ENCODE measurements at regions not wholly inside any gene's neighbourhood (a gene's known extent, or its start where the extent isn't known, plus 50 kb on each side); places are given as distances from the start of the nearest gene placed in this dataset.
"Not testable (repeated sequence)": the region's sequence is repeated elsewhere in the genome, so short reads cannot be mapped to it uniquely, and the experiment has no call there.

- Histone ChIP-seq H3K4me2 (ENCODE audit: control insufficient read depth, insufficient read depth) (no peak overlapping the region), H3K4me1 (ENCODE audit: control insufficient read depth, insufficient read depth, low read length) (no peaks in the 10 kb centered on the region), H3K27ac (ENCODE audit: control insufficient read depth, insufficient read depth) (no peak overlapping the region), H2AFZ (ENCODE audit: control insufficient read depth, low read depth, low read length) (no peak overlapping the region), H4K20me1 (ENCODE audit: control insufficient read depth, insufficient read depth) (no peaks in the 10 kb centered on the region), H3K36me3 (ENCODE audit: control insufficient read depth in 2 of 2, insufficient read depth in 2 of 2, low read length in 1 of 2) (no peaks in the 10 kb centered on the region), H3K9ac (ENCODE audit: control insufficient read depth, insufficient read depth, low read length) (no peak overlapping the region), H3K79me2 (ENCODE audit: control insufficient read depth, insufficient read depth, low read length) (no peaks in the 10 kb centered on the region), H3K4me3 (no peak overlapping the region), H3K9me3 (replicated peaks; ENCODE audit: control insufficient read depth, insufficient read depth, low read length) (no peaks in the 10 kb centered on the region; the same call in 1 of the 3 replicates), H3K27me3 (replicated peaks in 1 of 2; ENCODE audit: control insufficient read depth in 2 of 2, insufficient read depth in 2 of 2, low read length in 1 of 2) (no peaks in the 10 kb centered on the region)
- BruUV-seq (replicated peaks), result no TSS peak
- no peak for FAIRE-seq
- SMC1A ChIA-PET (ENCODE audit: uncharacterized antibody, unreplicated experiment), result interaction anchor here (0.6 kb wide), 1 partner anchor 269 kb away, joined by 3 read pairs; no protein-coding TSS in a partner anchor
- intact Hi-C loops (cut with micrococcal nuclease; ENCODE audit: unreplicated experiment) (no loop called here), in situ Hi-C loops (cut with MboI) (no loop called here)
- ATAC-seq, result no peak
- RAD21 ChIA-PET (ENCODE audit: unreplicated experiment), result no interaction called here
- DNase-seq (ENCODE audit: low read depth, low spot score), result no peak
- POLR2A ChIA-PET, result interaction anchor here (0.7 kb wide), 1 partner anchor 607 kb away, joined by 3 read pairs; no protein-coding TSS in a partner anchor
- no peak for TF ChIP-seq IRF3 (IDR thresholded peaks at IDR 0.05)
- TF ChIP-seq TBL1XR1 (IDR thresholded peaks at IDR 0.05; ENCODE audit: low read depth, low read length), result no peak
- TF ChIP-seq MYB (IDR thresholded peaks at IDR 0.05; ENCODE audit: borderline replicate concordance, low read depth, low read length), result no peak
- no peak for TF ChIP-seq SMARCA5 (IDR thresholded peaks at IDR 0.05)
- TF ChIP-seq JUNB (IDR thresholded peaks at IDR 0.05), result no peak
- TF ChIP-seq SREBF2 (IDR thresholded peaks at IDR 0.05; ENCODE audit: low read length), result no peak
- TF ChIP-seq MEF2B (IDR thresholded peaks at IDR 0.05; ENCODE audit: partially characterized antibody, poor library complexity, severe bottlenecking), result no peak
- CTCF ChIA-PET, result no interaction called here
Measured at GRCh38 chr5:125251703-125252102, 505.3 kb upstream of the ZNF608 start.

- H3K27ac ChIP-seq (ENCODE audit: control insufficient read depth, insufficient read depth); H2AFZ ChIP-seq (ENCODE audit: control insufficient read depth, low read depth, low read length); H3K4me3 ChIP-seq; RAD21 ChIA-PET (ENCODE audit: unreplicated experiment); POLR2A ChIA-PET; DNase-seq (ENCODE audit: low read depth, low spot score); H3K79me2 ChIP-seq (ENCODE audit: control insufficient read depth, insufficient read depth, low read length); intact Hi-C loops (cut with micrococcal nuclease; ENCODE audit: unreplicated experiment); H3K9me3 ChIP-seq (replicated peaks; ENCODE audit: control insufficient read depth, insufficient read depth, low read length); BruUV-seq (replicated peaks); SMC1A ChIA-PET (ENCODE audit: uncharacterized antibody, unreplicated experiment); H3K4me1 ChIP-seq (ENCODE audit: control insufficient read depth, insufficient read depth, low read length); H3K9ac ChIP-seq (ENCODE audit: control insufficient read depth, insufficient read depth, low read length); FAIRE-seq; in situ Hi-C loops (cut with MboI); H3K4me2 ChIP-seq (ENCODE audit: control insufficient read depth, insufficient read depth); H4K20me1 ChIP-seq (ENCODE audit: control insufficient read depth, insufficient read depth); ATAC-seq; H3K27me3 ChIP-seq (replicated peaks in 1 of 2; ENCODE audit: control insufficient read depth in 2 of 2, insufficient read depth in 2 of 2, low read length in 1 of 2); H3K36me3 ChIP-seq (ENCODE audit: control insufficient read depth in 2 of 2, insufficient read depth in 2 of 2, low read length in 1 of 2): not testable (repeated sequence)
- WGBS (ENCODE audit: insufficient coverage, insufficient replicate concordance, low lambda C conversion rate, missing lambda C conversion rate), result 43% methylated on average over 7 of the region's 7 CpGs
- CTCF ChIA-PET, result interaction anchor here (0.6 kb wide), 1 partner anchor 45 kb away, joined by 3 read pairs; no protein-coding TSS in a partner anchor
Measured at GRCh38 chr5:125253634-125254033, 507.2 kb upstream of the ZNF608 start.

All from GM12878 (cell line).